ENCODE measurements at regions not wholly inside any gene's neighbourhood (a gene's known extent, or its start where the extent isn't known, plus 50 kb on each side); places are given as distances from the start of the nearest gene placed in this dataset.

- no peak for TF ChIP-seq POLR2A (IDR thresholded peaks at IDR 0.05)
- TF ChIP-seq CTCF (IDR thresholded peaks at IDR 0.05): no peak
Observed at GRCh38 chr4:75259306-75259705, 254.9 kb downstream of the RCHY1 start.

Measured in testis (tissue), 2 donors.